ENCODE measurements at regions not wholly inside any gene's neighbourhood (a gene's known extent, or its start where the extent isn't known, plus 50 kb on each side); places are given as distances from the start of the nearest gene placed in this dataset.

DNA sequence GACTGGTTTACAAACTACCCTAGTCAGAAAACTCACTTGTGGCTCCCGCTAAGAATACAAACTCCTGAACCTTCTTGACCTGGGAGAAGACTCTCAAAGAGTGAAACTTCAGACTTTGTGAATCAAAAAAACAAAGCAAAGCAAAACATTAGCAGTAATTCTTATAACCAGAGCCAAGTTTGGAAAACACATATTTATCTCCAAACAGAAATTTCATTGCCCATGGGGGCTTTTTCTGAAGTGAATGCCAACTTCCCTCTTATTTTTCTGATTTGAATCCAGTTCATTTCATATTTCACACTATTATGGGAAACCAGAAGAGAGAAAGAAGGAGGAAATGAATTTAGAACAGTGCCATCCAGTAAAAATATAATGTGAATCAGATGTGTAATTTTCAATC is 55.7 kb upstream of the ZNF385D start:
- dilution Hi-C loops (cut with MboI; ENCODE audit: extremely low pct_ligation_motif_present, low sequenced_read_pairs) (no loop called here), intact Hi-C loops (cut with micrococcal nuclease) (no loop called here)
- H4K20me1 ChIP-seq (replicated peaks; ENCODE audit: control insufficient read depth, extremely low read depth, insufficient read depth, low read length): no peaks in the 10 kb centered on the region
- no peak for FAIRE-seq
- no peaks in the 10 kb centered on the region for H3K4me1 ChIP-seq (ENCODE audit: control insufficient read depth, extremely low read depth, insufficient read depth, low read length)
- H3K36me3 ChIP-seq (ENCODE audit: control insufficient read depth in 2 of 2, extremely low read depth in 1 of 2, insufficient read depth in 2 of 2, low read length in 2 of 2): no peaks in the 10 kb centered on the region
- DNase-seq (ENCODE audit: low read depth, low spot score): no peak
- H3K4me2 ChIP-seq (ENCODE audit: insufficient read depth, low read length): no peak overlapping the region
- H3K4me3 ChIP-seq (replicated peaks in 1 of 3; ENCODE audit: insufficient read depth in 1 of 3, low read depth in 1 of 3, low read length in 3 of 3): no peak overlapping the region
- no peak overlapping the region for H3K9ac ChIP-seq (replicated peaks; ENCODE audit: extremely low read depth, insufficient read depth, low read length)
- no TSS peak for BruUV-seq (replicated peaks)
- H2AFZ ChIP-seq (ENCODE audit: low read depth, low read length): no peak overlapping the region
- H3K79me2 ChIP-seq (ENCODE audit: control insufficient read depth, insufficient read depth, low read length): no peaks in the 10 kb centered on the region
- POLR2A ChIA-PET: no interaction called here
- no peak overlapping the region for H3K27ac ChIP-seq (ENCODE audit: insufficient read depth, low read depth, low read length)
- H3K9me3 ChIP-seq (replicated peaks; ENCODE audit: control insufficient read depth, insufficient read depth, low read length): no peaks in the 10 kb centered on the region
- CTCF ChIA-PET: no interaction called here
- TF ChIP-seq, protein P1, sequence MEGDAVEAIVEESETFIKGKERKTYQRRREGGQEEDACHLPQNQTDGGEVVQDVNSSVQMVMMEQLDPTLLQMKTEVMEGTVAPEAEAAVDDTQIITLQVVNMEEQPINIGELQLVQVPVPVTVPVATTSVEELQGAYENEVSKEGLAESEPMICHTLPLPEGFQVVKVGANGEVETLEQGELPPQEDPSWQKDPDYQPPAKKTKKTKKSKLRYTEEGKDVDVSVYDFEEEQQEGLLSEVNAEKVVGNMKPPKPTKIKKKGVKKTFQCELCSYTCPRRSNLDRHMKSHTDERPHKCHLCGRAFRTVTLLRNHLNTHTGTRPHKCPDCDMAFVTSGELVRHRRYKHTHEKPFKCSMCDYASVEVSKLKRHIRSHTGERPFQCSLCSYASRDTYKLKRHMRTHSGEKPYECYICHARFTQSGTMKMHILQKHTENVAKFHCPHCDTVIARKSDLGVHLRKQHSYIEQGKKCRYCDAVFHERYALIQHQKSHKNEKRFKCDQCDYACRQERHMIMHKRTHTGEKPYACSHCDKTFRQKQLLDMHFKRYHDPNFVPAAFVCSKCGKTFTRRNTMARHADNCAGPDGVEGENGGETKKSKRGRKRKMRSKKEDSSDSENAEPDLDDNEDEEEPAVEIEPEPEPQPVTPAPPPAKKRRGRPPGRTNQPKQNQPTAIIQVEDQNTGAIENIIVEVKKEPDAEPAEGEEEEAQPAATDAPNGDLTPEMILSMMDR (IDR thresholded peaks at IDR 0.05; ENCODE audit: extremely low read depth in 1 of 2, insufficient read depth in 1 of 2, low read depth in 1 of 2, low read length in 2 of 2): no peak
- no peak for TF ChIP-seq GATA2 (IDR thresholded peaks at IDR 0.05; ENCODE audit: insufficient read depth, insufficient read length, low read depth, low read length)
- TF ChIP-seq, protein P2, sequence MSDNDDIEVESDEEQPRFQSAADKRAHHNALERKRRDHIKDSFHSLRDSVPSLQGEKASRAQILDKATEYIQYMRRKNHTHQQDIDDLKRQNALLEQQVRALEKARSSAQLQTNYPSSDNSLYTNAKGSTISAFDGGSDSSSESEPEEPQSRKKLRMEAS (IDR thresholded peaks at IDR 0.05; ENCODE audit: insufficient read depth, insufficient read length): no peak
- TF ChIP-seq MYC (IDR thresholded peaks at IDR 0.05; ENCODE audit: low read depth, low read length): no peak
- no peak for TF ChIP-seq FOS (IDR thresholded peaks at IDR 0.05; ENCODE audit: borderline replicate concordance, insufficient read depth, low read length)
- TF ChIP-seq EZH2 (IDR thresholded peaks at IDR 0.05; ENCODE audit: borderline replicate concordance, low read depth, low read length, severe bottlenecking): no peak
- TF ChIP-seq JUN (IDR thresholded peaks at IDR 0.05; ENCODE audit: borderline replicate concordance, insufficient read depth, insufficient read length, low read depth): no peak
- TF ChIP-seq POLR2AphosphoS5 (IDR thresholded peaks at IDR 0.05; ENCODE audit: insufficient read depth, low read depth, low read length): no peak
- TF ChIP-seq POLR2A (IDR thresholded peaks at IDR 0.05; ENCODE audit: low read depth, low read length): no peak
- no peaks in the 10 kb centered on the region for H3K9me1 ChIP-seq (replicated peaks; ENCODE audit: control insufficient read depth, extremely low read depth, insufficient read depth, low read length)
- H3K27me3 ChIP-seq (ENCODE audit: control insufficient read depth in 2 of 2, insufficient read depth in 2 of 2, low read length in 2 of 2): no peaks in the 10 kb centered on the region

All from endothelial cell of umbilical vein (primary cell).